ENCODE measurements at regions not wholly inside any gene's neighbourhood (a gene's known extent, or its start where the extent isn't known, plus 50 kb on each side); places are given as distances from the start of the nearest gene placed in this dataset.

GRCh38 chr2:861655-862354 is 88.8 kb upstream of the SNTG2 start:
- Histone ChIP-seq H3K4me1 (ENCODE audit: control insufficient read depth, extremely low read depth, insufficient read depth, low read length) (no peaks in the 10 kb centered on the region), H3K36me3 (ENCODE audit: control insufficient read depth, insufficient read depth, low read length) (no peaks in the 10 kb centered on the region), H3K9me3 (ENCODE audit: control insufficient read depth, insufficient read depth, low read depth, low read length) (no peaks in the 10 kb centered on the region), H3K4me3 (replicated peaks in 1 of 4; ENCODE audit: control extremely low read depth in 1 of 4, insufficient read depth in 1 of 4, low read depth in 3 of 4, low read length in 4 of 4) (no peak overlapping the region), H3K9ac (ENCODE audit: insufficient read depth, low read length) (no peak overlapping the region), H2AFZ (ENCODE audit: low read length) (no peak overlapping the region), H3K4me2 (ENCODE audit: extremely low read depth, insufficient read depth, low read length) (no peak overlapping the region), H3K27me3 (ENCODE audit: control insufficient read depth, insufficient read depth, low read length) (no peaks in the 10 kb centered on the region), H3K27ac (ENCODE audit: insufficient read depth, low read length) (no peak overlapping the region), H3K79me2 (ENCODE audit: control insufficient read depth, insufficient read depth, low read length) (no peaks in the 10 kb centered on the region), H4K20me1 (ENCODE audit: control insufficient read depth, extremely low read depth, insufficient read depth, low read length) (no peaks in the 10 kb centered on the region)
- no peak for TF ChIP-seq EZH2 (IDR thresholded peaks at IDR 0.05; ENCODE audit: low read length, missing control alignments)
- TF ChIP-seq, protein P1, sequence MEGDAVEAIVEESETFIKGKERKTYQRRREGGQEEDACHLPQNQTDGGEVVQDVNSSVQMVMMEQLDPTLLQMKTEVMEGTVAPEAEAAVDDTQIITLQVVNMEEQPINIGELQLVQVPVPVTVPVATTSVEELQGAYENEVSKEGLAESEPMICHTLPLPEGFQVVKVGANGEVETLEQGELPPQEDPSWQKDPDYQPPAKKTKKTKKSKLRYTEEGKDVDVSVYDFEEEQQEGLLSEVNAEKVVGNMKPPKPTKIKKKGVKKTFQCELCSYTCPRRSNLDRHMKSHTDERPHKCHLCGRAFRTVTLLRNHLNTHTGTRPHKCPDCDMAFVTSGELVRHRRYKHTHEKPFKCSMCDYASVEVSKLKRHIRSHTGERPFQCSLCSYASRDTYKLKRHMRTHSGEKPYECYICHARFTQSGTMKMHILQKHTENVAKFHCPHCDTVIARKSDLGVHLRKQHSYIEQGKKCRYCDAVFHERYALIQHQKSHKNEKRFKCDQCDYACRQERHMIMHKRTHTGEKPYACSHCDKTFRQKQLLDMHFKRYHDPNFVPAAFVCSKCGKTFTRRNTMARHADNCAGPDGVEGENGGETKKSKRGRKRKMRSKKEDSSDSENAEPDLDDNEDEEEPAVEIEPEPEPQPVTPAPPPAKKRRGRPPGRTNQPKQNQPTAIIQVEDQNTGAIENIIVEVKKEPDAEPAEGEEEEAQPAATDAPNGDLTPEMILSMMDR (conservative IDR thresholded peaks at IDR 0.05 in 1 of 2, IDR thresholded peaks at IDR 0.05 in 1 of 2; ENCODE audit: low read depth in 1 of 2, low read length in 2 of 2) = no peak
- DNase-seq (ENCODE audit: low read depth in 2 of 2) = no peak

- TF ChIP-seq, protein P1 (conservative IDR thresholded peaks at IDR 0.05 in 1 of 2, IDR thresholded peaks at IDR 0.05 in 1 of 2; ENCODE audit: low read depth in 1 of 2, low read length in 2 of 2) = no peak
- TF ChIP-seq EZH2 (IDR thresholded peaks at IDR 0.05; ENCODE audit: low read length, missing control alignments) = no peak
- Histone ChIP-seq H3K79me2 (ENCODE audit: control insufficient read depth, insufficient read depth, low read length) (no peaks in the 10 kb centered on the region), H3K9ac (ENCODE audit: insufficient read depth, low read length) (no peak overlapping the region), H3K4me3 (replicated peaks in 1 of 4; ENCODE audit: control extremely low read depth in 1 of 4, insufficient read depth in 1 of 4, low read depth in 3 of 4, low read length in 4 of 4) (no peak overlapping the region), H3K27me3 (ENCODE audit: control insufficient read depth, insufficient read depth, low read length) (no peaks in the 10 kb centered on the region), H3K4me1 (ENCODE audit: control insufficient read depth, extremely low read depth, insufficient read depth, low read length) (no peaks in the 10 kb centered on the region), H3K4me2 (ENCODE audit: extremely low read depth, insufficient read depth, low read length) (no peak overlapping the region), H3K36me3 (ENCODE audit: control insufficient read depth, insufficient read depth, low read length) (no peaks in the 10 kb centered on the region), H3K27ac (ENCODE audit: insufficient read depth, low read length) (no peak overlapping the region), H4K20me1 (ENCODE audit: control insufficient read depth, extremely low read depth, insufficient read depth, low read length) (no peaks in the 10 kb centered on the region), H3K9me3 (ENCODE audit: control insufficient read depth, insufficient read depth, low read depth, low read length) (no peaks in the 10 kb centered on the region), H2AFZ (ENCODE audit: low read length) (no peak overlapping the region)
- no peak for DNase-seq (ENCODE audit: low read depth in 2 of 2)
These were observed 90.3 kb upstream of the SNTG2 start for GRCh38 chr2:860259-860855.

GRCh38 chr2:858646-859045 is 92.0 kb upstream of the SNTG2 start:
- Histone ChIP-seq H2AFZ (ENCODE audit: low read length) (no peak overlapping the region), H3K27ac (ENCODE audit: insufficient read depth, low read length) (no peak overlapping the region), H3K9ac (ENCODE audit: insufficient read depth, low read length) (no peak overlapping the region), H4K20me1 (ENCODE audit: control insufficient read depth, extremely low read depth, insufficient read depth, low read length) (no peaks in the 10 kb centered on the region), H3K9me3 (ENCODE audit: control insufficient read depth, insufficient read depth, low read depth, low read length) (no peaks in the 10 kb centered on the region), H3K36me3 (ENCODE audit: control insufficient read depth, insufficient read depth, low read length) (no peaks in the 10 kb centered on the region), H3K27me3 (ENCODE audit: control insufficient read depth, insufficient read depth, low read length) (no peaks in the 10 kb centered on the region), H3K4me1 (ENCODE audit: control insufficient read depth, extremely low read depth, insufficient read depth, low read length) (no peaks in the 10 kb centered on the region), H3K79me2 (ENCODE audit: control insufficient read depth, insufficient read depth, low read length) (no peaks in the 10 kb centered on the region), H3K4me2 (ENCODE audit: extremely low read depth, insufficient read depth, low read length) (no peak overlapping the region), H3K4me3 (replicated peaks in 1 of 4; ENCODE audit: control extremely low read depth in 1 of 4, insufficient read depth in 1 of 4, low read depth in 3 of 4, low read length in 4 of 4) (no peak overlapping the region)
- DNase-seq (ENCODE audit: low read depth in 2 of 2) = no peak
- no peak for TF ChIP-seq EZH2 (IDR thresholded peaks at IDR 0.05; ENCODE audit: low read length, missing control alignments)
- TF ChIP-seq, protein P1 (conservative IDR thresholded peaks at IDR 0.05 in 1 of 2, IDR thresholded peaks at IDR 0.05 in 1 of 2; ENCODE audit: low read depth in 1 of 2, low read length in 2 of 2) = no peak

Data from fibroblast of lung (primary cell).